ENCODE measurements at regions not wholly inside any gene's neighbourhood (a gene's known extent, or its start where the extent isn't known, plus 50 kb on each side); places are given as distances from the start of the nearest gene placed in this dataset.

- no peak for TF ChIP-seq CTCF (conservative IDR thresholded peaks at IDR 0.05)
- no peak overlapping the region for H3K9ac ChIP-seq (ENCODE audit: extremely low read depth, low read length, poor library complexity, severe bottlenecking)
- no peaks in the 10 kb centered on the region for H3K36me3 Mint-ChIP-seq (ENCODE audit: low read depth)
Observed at GRCh38 chr6:45803071-45803470, 212.6 kb downstream of the CLIC5 start.

GRCh38 chr6:45801471-45802289 is 214.0 kb downstream of the CLIC5 start:
- no peaks in the 10 kb centered on the region for H3K4me1 ChIP-seq (ENCODE audit: control insufficient read depth, insufficient read depth, low read length)
- WGBS, 2 experiments (ENCODE audit: insufficient coverage in 1 of 2, insufficient read length in 1 of 2) = 63 to 81% methylated on average over 3 to 10 of the region's 10 CpGs
- H3K27me3 ChIP-seq (ENCODE audit: control insufficient read depth, insufficient read depth, low read length, poor library complexity, severe bottlenecking) = peaks cover 4% of the 10 kb centered on the region
- peaks cover 12% of the 10 kb centered on the region for H3K9me3 ChIP-seq (ENCODE audit: control insufficient read depth, low read length)
- no peak overlapping the region for H3K4me3 ChIP-seq (ENCODE audit: low read length)
- Mint-ChIP-seq H3K27ac (no peak overlapping the region), H3K4me1 (no peaks in the 10 kb centered on the region), H3K36me3 (ENCODE audit: low read depth) (no peaks in the 10 kb centered on the region), H3K27me3 (ENCODE audit: insufficient read depth) (no peaks in the 10 kb centered on the region), H3K9me3 (no peaks in the 10 kb centered on the region), H3K4me3 (no peak overlapping the region)
- no peak for TF ChIP-seq CTCF (conservative IDR thresholded peaks at IDR 0.05)
- H3K27ac ChIP-seq (ENCODE audit: low read depth, low read length) = no peak overlapping the region
- H3K36me3 ChIP-seq (ENCODE audit: control insufficient read depth, insufficient read depth, low read length) = no peaks in the 10 kb centered on the region
- no peak for DNase-seq
- no peak overlapping the region for H3K9ac ChIP-seq (ENCODE audit: extremely low read depth, low read length, poor library complexity, severe bottlenecking)

More at GRCh38 chr6:45803071-45803470, 212.6 kb downstream of the CLIC5 start:
- H3K27ac Mint-ChIP-seq = no peak overlapping the region
- Histone ChIP-seq H3K4me3 (ENCODE audit: low read length) (no peak overlapping the region), H3K27ac (ENCODE audit: low read depth, low read length) (no peak overlapping the region), H3K36me3 (ENCODE audit: control insufficient read depth, insufficient read depth, low read length) (no peaks in the 10 kb centered on the region), H3K27me3 (ENCODE audit: control insufficient read depth, insufficient read depth, low read length, poor library complexity, severe bottlenecking) (peaks cover 4% of the 10 kb centered on the region), H3K9me3 (ENCODE audit: control insufficient read depth, low read length) (peaks cover 12% of the 10 kb centered on the region), H3K4me1 (ENCODE audit: control insufficient read depth, insufficient read depth, low read length) (no peaks in the 10 kb centered on the region)
- WGBS, 2 experiments (ENCODE audit: insufficient coverage in 1 of 2, insufficient read length in 1 of 2) = 90 to 91% methylated on average over 4 of the region's 4 CpGs
- H3K27me3 Mint-ChIP-seq (ENCODE audit: insufficient read depth) = no peaks in the 10 kb centered on the region
- no peaks in the 10 kb centered on the region for H3K9me3 Mint-ChIP-seq
- no peaks in the 10 kb centered on the region for H3K4me1 Mint-ChIP-seq
- no peak overlapping the region for H3K4me3 Mint-ChIP-seq
- DNase-seq = no peak

- H3K27ac Mint-ChIP-seq = no peak overlapping the region
- H3K4me1 Mint-ChIP-seq = no peaks in the 10 kb centered on the region
- H3K4me3 Mint-ChIP-seq = no peak overlapping the region
- Histone ChIP-seq H3K4me1 (ENCODE audit: control insufficient read depth, insufficient read depth, low read length) (no peaks in the 10 kb centered on the region), H3K9me3 (ENCODE audit: control insufficient read depth, low read length) (peaks cover 9% of the 10 kb centered on the region), H3K4me3 (ENCODE audit: low read length) (no peak overlapping the region), H3K27ac (ENCODE audit: low read depth, low read length) (no peak overlapping the region), H3K36me3 (ENCODE audit: control insufficient read depth, insufficient read depth, low read length) (no peaks in the 10 kb centered on the region), H3K27me3 (ENCODE audit: control insufficient read depth, insufficient read depth, low read length, poor library complexity, severe bottlenecking) (peaks cover 4% of the 10 kb centered on the region), H3K9ac (ENCODE audit: extremely low read depth, low read length, poor library complexity, severe bottlenecking) (no peak overlapping the region)
- 0 to 55% methylated on average over 1 to 5 of the region's 5 CpGs for WGBS, 2 experiments (ENCODE audit: insufficient coverage in 1 of 2, insufficient read length in 1 of 2)
- H3K36me3 Mint-ChIP-seq (ENCODE audit: low read depth) = no peaks in the 10 kb centered on the region
- no peak for TF ChIP-seq CTCF (conservative IDR thresholded peaks at IDR 0.05)
- no peaks in the 10 kb centered on the region for H3K9me3 Mint-ChIP-seq
- DNase-seq = no peak
- no peaks in the 10 kb centered on the region for H3K27me3 Mint-ChIP-seq (ENCODE audit: insufficient read depth)
Observed at GRCh38 chr6:45800911-45801310, 214.7 kb downstream of the CLIC5 start.
